Ishikawa (cell line): ENCODE measurements at regions not wholly inside any gene's neighbourhood (a gene's known extent, or its start where the extent isn't known, plus 50 kb on each side); places are given as distances from the start of the nearest gene placed in this dataset.

Experiments used
- CEBPB ChIP-seq: IDR thresholded peaks from 2 replicates; pipeline ENCODE4 v1.6.1; 2012
- CREB1 ChIP-seq: IDR thresholded peaks from 2 replicates; pipeline ENCODE4 v1.6.1; 2012; ENCODE audit warnings: low read depth
- EGR1 ChIP-seq: IDR thresholded peaks from 2 replicates; pipeline ENCODE4 v1.6.1; 2012
- EP300 ChIP-seq: IDR thresholded peaks from 2 replicates; pipeline ENCODE4 v1.6.1; 2012; ENCODE audit warnings: borderline replicate concordance
- FOXM1 ChIP-seq: IDR thresholded peaks from 2 replicates; pipeline ENCODE4 v1.6.1; 2012; ENCODE audit warnings: low read depth, borderline replicate concordance
- NFIC ChIP-seq: IDR thresholded peaks from 2 replicates; pipeline ENCODE4 v1.6.1; 2012
- RAD21 ChIP-seq: IDR thresholded peaks from 2 replicates; pipeline ENCODE4 v1.6.1; 2012; ENCODE audit warnings: low read depth
- TAF1 ChIP-seq: IDR thresholded peaks from 2 replicates; pipeline ENCODE4 v1.6.1; 2012; ENCODE audit warnings: low read depth, mild to moderate bottlenecking
- TCF12 ChIP-seq: IDR thresholded peaks from 2 replicates; pipeline ENCODE4 v1.6.1; 2012; ENCODE audit warnings: low read depth
- TEAD4 ChIP-seq: IDR thresholded peaks from 2 replicates; pipeline ENCODE4 v1.6.1; 2012
- YY1 ChIP-seq: IDR thresholded peaks from 2 replicates; pipeline ENCODE4 v1.6.1; 2012; ENCODE audit warnings: low read depth
- ZBTB7A ChIP-seq: IDR thresholded peaks from 2 replicates; pipeline ENCODE4 v1.6.1; 2012; ENCODE audit warnings: low read depth
- TF ChIP-seq, protein P1 (sequence below): IDR thresholded peaks from 2 replicates; pipeline ENCODE4 v1.6.1; 2012
- TF ChIP-seq, protein P2 (sequence below): IDR thresholded peaks from 2 replicates; pipeline ENCODE4 v1.6.1; 2012
- TF ChIP-seq, protein P3 (sequence below): IDR thresholded peaks from 2 replicates; pipeline ENCODE4 v1.6.1; 2012; ENCODE audit warnings: low read depth, mild to moderate bottlenecking

DNA sequence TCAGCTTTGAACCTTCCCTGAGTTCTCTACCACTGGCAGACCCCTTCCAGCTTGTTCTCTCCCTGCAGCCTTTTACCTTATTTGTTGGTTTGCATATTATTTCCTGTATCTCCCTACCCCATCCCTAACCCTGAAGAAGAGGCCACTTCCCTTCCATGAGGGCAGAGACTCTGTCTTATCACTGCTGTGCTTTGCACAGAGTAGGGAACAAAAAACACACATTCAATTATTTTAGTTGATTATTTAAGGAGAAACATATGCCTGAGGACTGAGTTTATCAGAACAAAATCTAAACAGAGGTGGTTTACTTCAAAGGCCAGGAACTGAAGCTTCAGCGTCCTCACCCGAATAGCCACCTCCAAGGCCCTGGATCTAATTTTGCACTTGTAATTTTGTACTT is 111.7 kb upstream of the RFLNA start:
- TF ChIP-seq, protein P1, sequence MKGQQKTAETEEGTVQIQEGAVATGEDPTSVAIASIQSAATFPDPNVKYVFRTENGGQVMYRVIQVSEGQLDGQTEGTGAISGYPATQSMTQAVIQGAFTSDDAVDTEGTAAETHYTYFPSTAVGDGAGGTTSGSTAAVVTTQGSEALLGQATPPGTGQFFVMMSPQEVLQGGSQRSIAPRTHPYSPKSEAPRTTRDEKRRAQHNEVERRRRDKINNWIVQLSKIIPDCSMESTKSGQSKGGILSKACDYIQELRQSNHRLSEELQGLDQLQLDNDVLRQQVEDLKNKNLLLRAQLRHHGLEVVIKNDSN = no peak
- TF ChIP-seq FOXM1 (no peak), CEBPB (no peak), NFIC (no peak), TCF12 (no peak), CREB1 (no peak), EGR1 (no peak), TAF1 (no peak), RAD21 (no peak), ZBTB7A (no peak), EP300 (no peak), TEAD4 (no peak), YY1 (no peak)
- TF ChIP-seq, protein P2, sequence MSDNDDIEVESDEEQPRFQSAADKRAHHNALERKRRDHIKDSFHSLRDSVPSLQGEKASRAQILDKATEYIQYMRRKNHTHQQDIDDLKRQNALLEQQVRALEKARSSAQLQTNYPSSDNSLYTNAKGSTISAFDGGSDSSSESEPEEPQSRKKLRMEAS = no peak
- TF ChIP-seq, protein P3, sequence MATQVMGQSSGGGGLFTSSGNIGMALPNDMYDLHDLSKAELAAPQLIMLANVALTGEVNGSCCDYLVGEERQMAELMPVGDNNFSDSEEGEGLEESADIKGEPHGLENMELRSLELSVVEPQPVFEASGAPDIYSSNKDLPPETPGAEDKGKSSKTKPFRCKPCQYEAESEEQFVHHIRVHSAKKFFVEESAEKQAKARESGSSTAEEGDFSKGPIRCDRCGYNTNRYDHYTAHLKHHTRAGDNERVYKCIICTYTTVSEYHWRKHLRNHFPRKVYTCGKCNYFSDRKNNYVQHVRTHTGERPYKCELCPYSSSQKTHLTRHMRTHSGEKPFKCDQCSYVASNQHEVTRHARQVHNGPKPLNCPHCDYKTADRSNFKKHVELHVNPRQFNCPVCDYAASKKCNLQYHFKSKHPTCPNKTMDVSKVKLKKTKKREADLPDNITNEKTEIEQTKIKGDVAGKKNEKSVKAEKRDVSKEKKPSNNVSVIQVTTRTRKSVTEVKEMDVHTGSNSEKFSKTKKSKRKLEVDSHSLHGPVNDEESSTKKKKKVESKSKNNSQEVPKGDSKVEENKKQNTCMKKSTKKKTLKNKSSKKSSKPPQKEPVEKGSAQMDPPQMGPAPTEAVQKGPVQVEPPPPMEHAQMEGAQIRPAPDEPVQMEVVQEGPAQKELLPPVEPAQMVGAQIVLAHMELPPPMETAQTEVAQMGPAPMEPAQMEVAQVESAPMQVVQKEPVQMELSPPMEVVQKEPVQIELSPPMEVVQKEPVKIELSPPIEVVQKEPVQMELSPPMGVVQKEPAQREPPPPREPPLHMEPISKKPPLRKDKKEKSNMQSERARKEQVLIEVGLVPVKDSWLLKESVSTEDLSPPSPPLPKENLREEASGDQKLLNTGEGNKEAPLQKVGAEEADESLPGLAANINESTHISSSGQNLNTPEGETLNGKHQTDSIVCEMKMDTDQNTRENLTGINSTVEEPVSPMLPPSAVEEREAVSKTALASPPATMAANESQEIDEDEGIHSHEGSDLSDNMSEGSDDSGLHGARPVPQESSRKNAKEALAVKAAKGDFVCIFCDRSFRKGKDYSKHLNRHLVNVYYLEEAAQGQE = no peak

DNA sequence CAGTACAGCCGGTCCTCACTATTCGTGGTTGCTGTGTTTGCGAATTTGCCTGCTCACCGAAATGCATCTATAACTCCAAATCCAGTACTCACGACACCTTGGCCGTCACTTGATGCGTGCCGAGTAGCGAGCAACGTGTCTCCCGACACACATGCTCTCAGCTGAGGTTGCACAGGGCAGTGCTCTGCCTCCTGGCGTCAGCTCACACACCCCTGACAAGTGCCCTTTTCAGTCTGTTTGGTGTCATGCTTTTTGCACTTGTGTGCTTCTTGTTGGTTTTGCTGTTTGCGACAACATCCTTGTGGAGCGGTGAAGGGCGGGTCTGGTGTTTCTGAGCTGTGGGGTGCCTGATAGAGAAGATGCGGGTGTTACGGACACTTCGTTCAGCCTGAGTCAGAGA is 110.4 kb upstream of the RFLNA start:
- no peak for TF ChIP-seq RAD21
- TF ChIP-seq EP300 = no peak
- no peak for TF ChIP-seq TAF1
- TF ChIP-seq YY1 = no peak
- TF ChIP-seq TEAD4 = no peak
- no peak for TF ChIP-seq NFIC
- TF ChIP-seq EGR1 = no peak
- no peak for TF ChIP-seq ZBTB7A
- TF ChIP-seq, protein P3 = no peak
- TF ChIP-seq FOXM1 = no peak
- TF ChIP-seq, protein P2 = no peak
- TF ChIP-seq CEBPB = no peak
- TF ChIP-seq, protein P1 = no peak
- TF ChIP-seq CREB1 = no peak
- no peak for TF ChIP-seq TCF12

DNA sequence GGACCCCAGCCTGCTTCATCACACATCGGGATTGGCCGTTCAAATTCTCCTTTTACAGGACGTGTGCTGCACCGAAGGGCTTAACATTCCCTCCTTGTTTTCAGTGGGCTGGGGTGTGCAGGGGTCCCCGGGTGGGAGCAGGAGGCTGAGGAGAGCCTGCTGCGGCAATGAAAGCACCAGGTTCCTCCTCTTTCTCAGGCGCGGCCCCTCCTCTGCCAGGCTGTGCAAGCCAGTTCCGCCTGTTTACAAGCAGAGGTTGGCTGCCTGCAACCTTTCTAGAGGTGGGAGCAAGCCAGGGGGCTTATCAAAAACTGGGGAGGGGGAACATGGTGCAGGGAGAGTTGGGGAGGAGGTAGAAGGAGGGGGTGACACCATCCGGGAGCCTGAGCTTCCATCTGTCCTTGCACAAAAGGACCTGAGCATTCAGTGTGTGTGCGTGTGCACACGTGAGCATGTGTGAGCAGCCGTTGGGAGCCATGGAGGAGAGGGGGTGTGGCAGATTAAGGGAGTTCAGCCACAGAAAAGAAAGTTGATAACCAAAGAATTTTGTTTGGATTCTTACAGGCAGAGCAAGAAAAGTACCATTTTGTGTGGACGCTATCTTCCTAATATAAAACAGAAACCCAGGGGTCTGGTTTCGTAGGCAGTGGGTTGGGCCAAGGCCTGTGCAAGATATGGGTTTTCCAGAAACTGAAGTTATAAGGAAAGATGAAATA is 108.8 kb upstream of the RFLNA start:
- TF ChIP-seq, protein P2 = no peak
- no peak for TF ChIP-seq CREB1
- TF ChIP-seq FOXM1 = no peak
- no peak for TF ChIP-seq TCF12
- no peak for TF ChIP-seq EP300
- TF ChIP-seq, protein P3 = no peak
- TF ChIP-seq, protein P1 = no peak
- no peak for TF ChIP-seq CEBPB
- TF ChIP-seq NFIC = no peak
- TF ChIP-seq RAD21 = no peak
- TF ChIP-seq TEAD4 = no peak
